Upper lobe of left lung (tissue), 6 donors: ENCODE measurements at regions not wholly inside any gene's neighbourhood (a gene's known extent, or its start where the extent isn't known, plus 50 kb on each side); places are given as distances from the start of the nearest gene placed in this dataset.
A peak's percentile ranks its signal among the peaks of the same experiment; 100 is the strongest.

Experiments used
- ATAC-seq, 2 donors: fragments of 200-7000 bp; cut with Tn5 transposase; one replicate each; pipeline ENCODE4 v1.9.1; 2022; ENCODE audit warnings: mild to moderate bottlenecking in 2 of 2, moderate library complexity in 2 of 2; ENCODE audit not compliant: low FRiP score in 2 of 2
- DNase-seq, 2 donors: peaks; one replicate each; pipeline ENCODE4 v3.0.0-alpha.2; 2019 to 2020
- H3K27ac ChIP-seq, 4 donors: fragments of 200-600 bp; sonication (generic); one replicate each; pipeline ENCODE4 v1.5.1; 2016 to 2019
- H3K27me3 ChIP-seq, 4 donors: fragments of 200-600 bp; sonication (generic); one replicate each; pipeline ENCODE4 v1.5.1; 2017 to 2019
- H3K36me3 ChIP-seq, 4 donors: fragments of 200-600 bp; sonication (generic); one replicate each; pipeline ENCODE4 v1.5.1; 2016 to 2019
- H3K4me1 ChIP-seq, 4 donors: fragments of 200-600 bp; sonication (generic); one replicate each; pipeline ENCODE4 v1.5.1; 2018 to 2019
- H3K4me3 ChIP-seq, 4 donors: fragments of 200-600 bp; sonication (generic); one replicate each; pipeline ENCODE4 v1.5.1; 2017 to 2019; ENCODE audit warnings: mild to moderate bottlenecking in 2 of 4, moderate library complexity in 1 of 4
- H3K9me3 ChIP-seq, 4 donors: fragments of 200-600 bp; sonication (generic); one replicate each; pipeline ENCODE4 v1.5.1; 2018 to 2019
- CTCF ChIP-seq, 6 experiments: fragments of 450-650 bp in 4 of 6; fragments of 200-600 bp in 2 of 6; sonication (generic) in 2 of 6; IDR thresholded peaks; one replicate each; pipeline ENCODE4 v1.5.1; 2016 to 2019; ENCODE audit warnings: antibody characterized with exemption in 6 of 6
- EP300 ChIP-seq, 4 donors: sonication (generic); formaldehyde crosslinking; IDR thresholded peaks; one replicate each; pipeline ENCODE4 v1.5.1; 2017; ENCODE audit warnings: antibody characterized with exemption in 4 of 4, control low read depth in 2 of 4
- POLR2A ChIP-seq, 4 donors: fragments of 450-650 bp; IDR thresholded peaks; one replicate each; pipeline ENCODE4 v1.5.1; 2016 to 2017; ENCODE audit warnings: antibody characterized with exemption in 4 of 4, mild to moderate bottlenecking in 2 of 4
- POLR2AphosphoS5 ChIP-seq, 2 donors: sonication (generic); formaldehyde crosslinking; IDR thresholded peaks; one replicate each; pipeline ENCODE4 v1.5.1; 2017; ENCODE audit warnings: antibody characterized with exemption in 2 of 2
- WGBS, 2 donors: methylation state at CpG; one replicate each; pipeline ENCODE4 v1.1.5; 2017 to 2018; 5-methylcytosine and 5-hydroxymethylcytosine counted together
- donor health status: DM: no; HTN: no; CAD: no; lungs with moderate emphysema.
- donor health status: DM: no; HTN: yes; CAD: no; lungs with severe emphysema.

DNA sequence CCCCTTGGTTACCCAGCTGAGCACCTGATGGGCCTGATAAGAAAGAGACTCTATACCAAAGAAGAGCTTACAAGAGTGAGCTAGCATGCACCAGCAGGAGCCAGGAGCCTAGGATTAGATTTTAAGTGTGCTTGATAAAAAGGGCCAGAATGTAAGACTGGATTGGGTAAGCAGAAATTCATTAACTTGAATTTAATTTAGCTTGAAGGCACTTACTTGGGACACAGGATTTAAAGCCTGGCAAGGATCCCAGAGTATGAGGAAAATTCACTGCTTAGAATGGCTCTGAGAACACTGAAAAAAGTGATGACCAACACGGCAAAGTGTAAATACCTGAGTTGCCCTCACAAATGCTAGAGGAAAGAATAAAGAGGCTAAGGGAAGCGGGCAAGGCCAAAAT is 91.3 kb upstream of the RBBP8 start:
- 78 to 80% methylated on average over 2 of the region's 2 CpGs for WGBS, 2 donors
- H3K27ac ChIP-seq = peak overlapping the region in 1 of 4 donors; percentile 45
- no peak for ATAC-seq

GRCh38 chr18:22844190-22844589 is 88.9 kb upstream of the RBBP8 start:
- ATAC-seq (no peak), DNase-seq (no peak)
- Histone ChIP-seq H3K4me3 (no peak overlapping the region), H3K9me3 (no peaks in the 10 kb centered on the region), H3K4me1 (peaks cover 2 to 18% (median 8%) of the 10 kb centered on the region in 4 donors), H3K27ac (no peak overlapping the region), H3K27me3 (no peaks in the 10 kb centered on the region), H3K36me3 (no peaks in the 10 kb centered on the region)
- TF ChIP-seq CTCF (IDR thresholded peaks at IDR 0.05) (no peak), EP300 (IDR thresholded peaks at IDR 0.05) (no peak), POLR2A (IDR thresholded peaks at IDR 0.05) (no peak), POLR2AphosphoS5 (IDR thresholded peaks at IDR 0.05) (no peak)
- WGBS, 2 donors = 77 to 88% methylated on average over 2 of the region's 2 CpGs

More for the DNA sequence above, 91.3 kb upstream of the RBBP8 start:
- Histone ChIP-seq H3K4me1 (peaks cover 0 to 5% (median 2%) of the 10 kb centered on the region in 4 donors), H3K36me3 (no peaks in the 10 kb centered on the region), H3K9me3 (no peaks in the 10 kb centered on the region), H3K4me3 (no peak overlapping the region), H3K27me3 (no peaks in the 10 kb centered on the region)
- no peak for TF ChIP-seq CTCF (IDR thresholded peaks at IDR 0.05)
- TF ChIP-seq POLR2A (IDR thresholded peaks at IDR 0.05) = no peak
- no peak for TF ChIP-seq POLR2AphosphoS5 (IDR thresholded peaks at IDR 0.05)
- no peak for TF ChIP-seq EP300 (IDR thresholded peaks at IDR 0.05)
- DNase-seq = no peak

DNA sequence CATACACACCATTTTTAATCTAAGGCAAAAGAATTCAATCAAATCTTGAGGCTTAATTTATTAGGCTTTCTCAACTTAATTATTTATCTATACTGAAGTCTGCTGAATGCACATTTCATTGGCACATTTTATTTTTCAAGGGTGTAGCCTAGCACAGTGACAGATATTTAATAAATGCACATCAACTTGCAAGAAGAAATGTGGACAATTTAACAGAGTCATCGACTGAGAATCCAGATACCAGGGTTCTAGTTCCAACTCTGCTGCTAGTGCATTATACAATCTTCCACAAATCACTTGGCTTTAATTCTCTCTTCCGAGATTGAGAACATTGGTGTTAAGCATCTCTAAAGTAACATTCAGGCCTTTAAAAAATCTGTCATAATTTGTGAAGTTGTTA is 88.5 kb upstream of the RBBP8 start:
- Histone ChIP-seq H3K27ac (no peak overlapping the region), H3K4me1 (peaks cover 2 to 18% (median 8%) of the 10 kb centered on the region in 4 donors), H3K4me3 (no peak overlapping the region), H3K27me3 (no peaks in the 10 kb centered on the region), H3K36me3 (no peaks in the 10 kb centered on the region), H3K9me3 (no peaks in the 10 kb centered on the region)
- DNase-seq (no peak), ATAC-seq (no peak)
- WGBS, 2 donors = 89 to 92% methylated on average over 2 of the region's 2 CpGs
- no peak for TF ChIP-seq EP300 (IDR thresholded peaks at IDR 0.05)
- no peak for TF ChIP-seq CTCF (IDR thresholded peaks at IDR 0.05)
- TF ChIP-seq POLR2AphosphoS5 (IDR thresholded peaks at IDR 0.05) = no peak
- no peak for TF ChIP-seq POLR2A (IDR thresholded peaks at IDR 0.05)

- no peaks in the 10 kb centered on the region for H3K36me3 ChIP-seq
- H3K4me3 ChIP-seq = no peak overlapping the region
- no peaks in the 10 kb centered on the region for H3K27me3 ChIP-seq
- no peak for TF ChIP-seq POLR2AphosphoS5 (IDR thresholded peaks at IDR 0.05)
- TF ChIP-seq CTCF (IDR thresholded peaks at IDR 0.05) = peak in 4 of 6 experiments; percentile 18 to 44 (median 36)
- TF ChIP-seq EP300 (IDR thresholded peaks at IDR 0.05) = no peak
- TF ChIP-seq POLR2A (IDR thresholded peaks at IDR 0.05) = no peak
- H3K27ac ChIP-seq = no peak overlapping the region
- peaks cover 2 to 18% (median 8%) of the 10 kb centered on the region in 4 donors for H3K4me1 ChIP-seq
- H3K9me3 ChIP-seq = no peaks in the 10 kb centered on the region
- DNase-seq (no peak), ATAC-seq (no peak)
- 42 to 44% methylated on average over 6 of the region's 6 CpGs for WGBS, 2 donors
Observed at GRCh38 chr18:22846088-22846683, 86.9 kb upstream of the RBBP8 start.

- Histone ChIP-seq H3K27me3 (no peaks in the 10 kb centered on the region), H3K27ac (peak overlapping the region in 3 of 4 donors; percentile 9 to 45 (median 33)), H3K9me3 (no peaks in the 10 kb centered on the region), H3K36me3 (no peaks in the 10 kb centered on the region), H3K4me3 (no peak overlapping the region), H3K4me1 (peaks cover 2 to 18% (median 8%) of the 10 kb centered on the region in 4 donors)
- TF ChIP-seq CTCF (IDR thresholded peaks at IDR 0.05) (no peak), POLR2A (IDR thresholded peaks at IDR 0.05) (no peak), POLR2AphosphoS5 (IDR thresholded peaks at IDR 0.05) (no peak), EP300 (IDR thresholded peaks at IDR 0.05) (no peak)
- DNase-seq (no peak), ATAC-seq (no peak)
Observed at GRCh38 chr18:22846697-22847096, 86.4 kb upstream of the RBBP8 start.
